ENCODE measurements at regions not wholly inside any gene's neighbourhood (a gene's known extent, or its start where the extent isn't known, plus 50 kb on each side); places are given as distances from the start of the nearest gene placed in this dataset.

GRCh38 chr20:52496191-52496590 lies 304.6 kb upstream of the ZFP64 start:
- TF ChIP-seq CTCF (IDR thresholded peaks at IDR 0.05) (no peak), POLR2A (IDR thresholded peaks at IDR 0.05) (no peak)

All from Peyer's patch (tissue), 4 donors.